Central memory CD8-positive, alpha-beta T cell (primary cell): ENCODE measurements at regions not wholly inside any gene's neighbourhood (a gene's known extent, or its start where the extent isn't known, plus 50 kb on each side); places are given as distances from the start of the nearest gene placed in this dataset.
"Not testable (repeated sequence)": the region's sequence is repeated elsewhere in the genome, so short reads cannot be mapped to it uniquely, and the experiment has no call there.

Source experiments
- ATAC-seq: fragments of 150-1000 bp; cut with Tn5 transposase; replicated peaks from 2 replicates; pipeline ENCODE4 v1.10.0; 2022; ENCODE audit warnings: mild to moderate bottlenecking, moderate FRiP score, moderate number of reproducible peaks; ENCODE audit not compliant: poor library complexity, severe bottlenecking; ENCODE audit errors: extremely low read depth
- DNase-seq, 2 donors: peaks; one replicate each; pipeline ENCODE4 v3.0.0; 2021; ENCODE audit warnings: low spot score in 2 of 2
- H3K27ac Mint-ChIP-seq: one replicate; pipeline ENCODE4 v1.8.0; 2022; ENCODE audit warnings: low read depth, mild to moderate bottlenecking, moderate library complexity, mixed read lengths
- H3K27me3 Mint-ChIP-seq: one replicate; pipeline ENCODE4 v1.8.0; 2022; ENCODE audit warnings: mixed read lengths
- H3K36me3 Mint-ChIP-seq: one replicate; pipeline ENCODE4 v1.8.0; 2022; ENCODE audit warnings: mild to moderate bottlenecking, moderate library complexity, mixed read lengths; ENCODE audit not compliant: insufficient read depth
- H3K4me1 Mint-ChIP-seq: one replicate; pipeline ENCODE4 v1.8.0; 2022; ENCODE audit warnings: mixed read lengths
- H3K4me3 Mint-ChIP-seq: one replicate; pipeline ENCODE4 v1.8.0; 2022; ENCODE audit warnings: mild to moderate bottlenecking, moderate library complexity, mixed read lengths
- H3K9me3 Mint-ChIP-seq: one replicate; pipeline ENCODE4 v1.8.0; 2022; ENCODE audit warnings: mixed read lengths

GRCh38 chr3:191915712-191916111, 454.7 kb downstream of the PYDC2 start:
- no peaks in the 10 kb centered on the region for H3K4me1 Mint-ChIP-seq
- no peak overlapping the region for H3K27ac Mint-ChIP-seq
- H3K36me3 Mint-ChIP-seq, result no peaks in the 10 kb centered on the region
- ATAC-seq (no peak), DNase-seq (no peak)
- no peaks in the 10 kb centered on the region for H3K27me3 Mint-ChIP-seq
- no peak overlapping the region for H3K4me3 Mint-ChIP-seq
- peaks cover 27% of the 10 kb centered on the region for H3K9me3 Mint-ChIP-seq

GRCh38 chr3:191919491-191920026, 458.6 kb downstream of the PYDC2 start:
- H3K27me3 Mint-ChIP-seq, result no peaks in the 10 kb centered on the region
- peaks cover 17% of the 10 kb centered on the region for H3K9me3 Mint-ChIP-seq
- no peak overlapping the region for H3K4me3 Mint-ChIP-seq
- no peak overlapping the region for H3K27ac Mint-ChIP-seq
- no peaks in the 10 kb centered on the region for H3K4me1 Mint-ChIP-seq
- no peaks in the 10 kb centered on the region for H3K36me3 Mint-ChIP-seq
- ATAC-seq, result no peak
- no peak for DNase-seq

GRCh38 chr3:191922570-191922969, 461.6 kb downstream of the PYDC2 start:
- ATAC-seq (no peak), DNase-seq (no peak)

GRCh38 chr3:191927183-191927817, 466.3 kb downstream of the PYDC2 start:
- H3K4me3 Mint-ChIP-seq, H3K36me3 Mint-ChIP-seq, DNase-seq, ATAC-seq, H3K4me1 Mint-ChIP-seq, H3K27me3 Mint-ChIP-seq, H3K27ac Mint-ChIP-seq: not testable (repeated sequence)
- H3K9me3 Mint-ChIP-seq, result peaks cover 22% of the 10 kb centered on the region

More at GRCh38 chr3:191922570-191922969, 461.6 kb downstream of the PYDC2 start:
- no peaks in the 10 kb centered on the region for H3K27me3 Mint-ChIP-seq
- no peak overlapping the region for H3K4me3 Mint-ChIP-seq
- H3K36me3 Mint-ChIP-seq, result no peaks in the 10 kb centered on the region
- no peaks in the 10 kb centered on the region for H3K4me1 Mint-ChIP-seq
- no peak overlapping the region for H3K27ac Mint-ChIP-seq
- H3K9me3 Mint-ChIP-seq, result peaks cover 17% of the 10 kb centered on the region

- peaks cover 22% of the 10 kb centered on the region for H3K9me3 Mint-ChIP-seq
- not testable (repeated sequence) for H3K27me3 Mint-ChIP-seq, H3K4me3 Mint-ChIP-seq, H3K27ac Mint-ChIP-seq, H3K36me3 Mint-ChIP-seq, DNase-seq, H3K4me1 Mint-ChIP-seq, ATAC-seq
Measured at GRCh38 chr3:191927998-191928397, 467.0 kb downstream of the PYDC2 start.

- H3K4me3 Mint-ChIP-seq, result no peak overlapping the region
- H3K36me3 Mint-ChIP-seq, result no peaks in the 10 kb centered on the region
- H3K4me1 Mint-ChIP-seq, result no peaks in the 10 kb centered on the region
- ATAC-seq (no peak), DNase-seq (no peak)
- no peak overlapping the region for H3K27ac Mint-ChIP-seq
- H3K27me3 Mint-ChIP-seq, result no peaks in the 10 kb centered on the region
- H3K9me3 Mint-ChIP-seq, result peaks cover 21% of the 10 kb centered on the region
Measured at GRCh38 chr3:191944835-191945234, 483.9 kb downstream of the PYDC2 start.

GRCh38 chr3:191952186-191952585, 491.2 kb downstream of the PYDC2 start:
- ATAC-seq, result no peak
- DNase-seq, result no peak
- H3K9me3 Mint-ChIP-seq, result peaks cover 23% of the 10 kb centered on the region
- no peaks in the 10 kb centered on the region for H3K27me3 Mint-ChIP-seq
- no peaks in the 10 kb centered on the region for H3K36me3 Mint-ChIP-seq
- H3K4me1 Mint-ChIP-seq, result no peaks in the 10 kb centered on the region
- H3K27ac Mint-ChIP-seq, result no peak overlapping the region
- H3K4me3 Mint-ChIP-seq, result no peak overlapping the region

GRCh38 chr3:191952609-191953008, 491.6 kb downstream of the PYDC2 start:
- DNase-seq (no peak), ATAC-seq (no peak)
- peaks cover 20% of the 10 kb centered on the region for H3K9me3 Mint-ChIP-seq
- H3K4me1 Mint-ChIP-seq, result no peaks in the 10 kb centered on the region
- H3K27ac Mint-ChIP-seq, result no peak overlapping the region
- no peak overlapping the region for H3K4me3 Mint-ChIP-seq
- H3K27me3 Mint-ChIP-seq, result no peaks in the 10 kb centered on the region
- H3K36me3 Mint-ChIP-seq, result no peaks in the 10 kb centered on the region

- Mint-ChIP-seq H3K36me3 (no peaks in the 10 kb centered on the region), H3K27me3 (no peaks in the 10 kb centered on the region), H3K9me3 (peaks cover 5% of the 10 kb centered on the region), H3K4me3 (no peak overlapping the region), H3K4me1 (no peaks in the 10 kb centered on the region), H3K27ac (no peak overlapping the region)
- DNase-seq, result no peak
- no peak for ATAC-seq
Measured at GRCh38 chr3:191958980-191959671, 498.2 kb downstream of the PYDC2 start.

GRCh38 chr3:191959876-191960413, 499.0 kb downstream of the PYDC2 start:
- Mint-ChIP-seq H3K9me3 (peaks cover 6% of the 10 kb centered on the region), H3K36me3 (no peaks in the 10 kb centered on the region), H3K27me3 (no peaks in the 10 kb centered on the region), H3K27ac (no peak overlapping the region), H3K4me3 (no peak overlapping the region), H3K4me1 (no peaks in the 10 kb centered on the region)
- DNase-seq (no peak), ATAC-seq (no peak)

GRCh38 chr3:191961022-191961421, 500.1 kb downstream of the PYDC2 start:
- DNase-seq (no peak), ATAC-seq (no peak)
- Mint-ChIP-seq H3K4me3 (no peak overlapping the region), H3K27me3 (no peaks in the 10 kb centered on the region), H3K36me3 (no peaks in the 10 kb centered on the region), H3K9me3 (peaks cover 5% of the 10 kb centered on the region), H3K4me1 (no peaks in the 10 kb centered on the region), H3K27ac (no peak overlapping the region)

- DNase-seq (no peak), ATAC-seq (no peak)
- peaks cover 5% of the 10 kb centered on the region for H3K9me3 Mint-ChIP-seq
- no peaks in the 10 kb centered on the region for H3K27me3 Mint-ChIP-seq
- no peaks in the 10 kb centered on the region for H3K36me3 Mint-ChIP-seq
- no peaks in the 10 kb centered on the region for H3K4me1 Mint-ChIP-seq
- no peak overlapping the region for H3K27ac Mint-ChIP-seq
- no peak overlapping the region for H3K4me3 Mint-ChIP-seq
Measured at GRCh38 chr3:191961529-191961928, 500.6 kb downstream of the PYDC2 start.

GRCh38 chr3:191962324-191962723, 501.4 kb downstream of the PYDC2 start:
- H3K4me1 Mint-ChIP-seq, result no peaks in the 10 kb centered on the region
- H3K27me3 Mint-ChIP-seq, result no peaks in the 10 kb centered on the region
- H3K9me3 Mint-ChIP-seq, result peaks cover 5% of the 10 kb centered on the region

More at GRCh38 chr3:191962324-191962723, 501.4 kb downstream of the PYDC2 start:
- Mint-ChIP-seq H3K27ac (no peak overlapping the region), H3K4me3 (no peak overlapping the region), H3K36me3 (no peaks in the 10 kb centered on the region)
- DNase-seq (no peak), ATAC-seq (no peak)
